NCI-H526 treated with DMSO at 0.1 percent for 48 hours (cell line): ENCODE measurements at regions not wholly inside any gene's neighbourhood (a gene's known extent, or its start where the extent isn't known, plus 50 kb on each side); places are given as distances from the start of the nearest gene placed in this dataset.

Experiments used
- DNase-seq: peaks from one replicate; lab custom pipeline; 2025; lab: John Stamatoyannopoulos, UW

GRCh38 chr17:33352526-33352925, 59.4 kb upstream of the ASIC2 start:
- no peak for DNase-seq

GRCh38 chr17:33356266-33356665, 63.2 kb upstream of the ASIC2 start:
- no peak for DNase-seq

DNA sequence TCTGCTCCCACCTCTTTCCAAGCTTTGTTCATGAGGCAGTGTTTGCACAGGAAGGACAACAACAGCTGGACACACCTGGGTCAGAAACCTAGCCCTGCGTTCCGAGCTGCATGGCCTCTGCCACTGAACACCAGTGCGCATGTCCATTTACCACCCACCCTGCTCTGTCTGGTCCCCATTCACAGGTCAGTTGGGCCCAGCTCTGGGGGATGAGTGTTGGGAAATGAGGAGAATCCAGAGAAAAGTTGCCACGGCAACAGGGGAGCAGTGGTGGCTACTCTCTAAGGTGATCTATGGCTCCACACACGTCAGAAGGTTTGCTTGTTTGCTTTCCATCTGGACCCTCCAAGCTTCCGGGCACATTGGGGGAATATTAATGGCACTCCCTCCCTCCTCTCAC, 70.4 kb upstream of the ASIC2 start:
- DNase-seq, result no peak

GRCh38 chr17:33366960-33367359, 73.9 kb upstream of the ASIC2 start:
- no peak for DNase-seq

DNA sequence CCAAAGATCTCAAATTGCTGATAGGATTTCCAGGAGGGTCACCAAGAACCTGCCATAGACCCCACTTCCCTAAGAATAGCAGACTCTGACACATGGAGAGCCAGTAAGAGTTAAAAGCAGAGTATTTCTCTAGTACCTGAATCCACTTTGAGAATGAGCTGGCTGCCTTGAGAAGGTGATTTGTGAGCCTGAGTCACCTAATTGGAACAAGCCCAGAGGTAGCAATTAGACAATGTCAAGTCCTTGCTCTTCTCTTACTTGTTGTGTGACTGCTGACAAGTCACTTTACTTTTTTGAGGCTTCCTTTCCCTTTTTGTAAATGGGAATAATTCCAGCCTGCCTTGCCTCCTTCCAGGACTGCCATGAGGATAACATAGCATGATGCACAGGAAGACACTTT, 76.1 kb upstream of the ASIC2 start:
- no peak for DNase-seq

DNA sequence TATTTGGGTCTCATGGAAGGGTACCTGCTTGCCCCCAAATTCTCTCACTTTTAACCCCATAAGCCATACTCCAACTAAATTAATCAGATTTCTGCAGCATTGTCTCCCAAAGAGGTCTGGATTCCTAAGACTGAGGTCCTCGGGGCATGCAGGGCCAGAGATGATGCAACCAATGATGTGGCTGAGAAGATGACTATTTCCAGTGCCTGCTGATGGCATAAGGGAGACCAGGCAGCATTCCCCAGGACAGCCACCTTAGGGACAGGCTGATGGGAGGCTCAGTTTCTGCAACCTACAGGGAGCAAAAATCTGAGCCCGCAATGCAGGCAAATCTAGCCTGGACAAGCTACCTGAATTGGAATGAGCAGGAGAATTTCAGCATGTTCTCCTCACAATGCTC, 76.8 kb upstream of the ASIC2 start:
- DNase-seq, result no peak

GRCh38 chr17:33370401-33370800, 77.3 kb upstream of the ASIC2 start:
- DNase-seq, result no peak

GRCh38 chr17:33371377-33371776, 78.3 kb upstream of the ASIC2 start:
- DNase-seq, result no peak

DNA sequence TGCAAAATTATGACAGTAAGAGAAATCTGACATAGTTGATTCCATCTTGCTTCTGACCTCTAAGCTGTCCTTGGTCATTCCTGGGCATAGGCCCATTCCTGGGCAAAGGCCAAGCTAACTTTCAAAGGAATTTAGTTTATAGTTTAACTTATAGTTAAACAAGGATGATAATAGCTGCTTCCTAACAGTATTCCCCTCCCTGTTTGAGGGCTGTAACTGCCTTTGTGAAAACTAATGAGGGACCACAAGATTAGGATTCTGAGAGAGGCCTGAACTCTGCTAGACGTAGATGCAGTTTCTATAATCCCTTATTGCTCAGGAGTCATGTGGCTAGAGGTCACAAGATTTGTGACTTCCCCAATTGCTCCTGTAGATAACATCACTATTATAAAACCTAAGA, 80.2 kb upstream of the ASIC2 start:
- DNase-seq, result no peak

DNA sequence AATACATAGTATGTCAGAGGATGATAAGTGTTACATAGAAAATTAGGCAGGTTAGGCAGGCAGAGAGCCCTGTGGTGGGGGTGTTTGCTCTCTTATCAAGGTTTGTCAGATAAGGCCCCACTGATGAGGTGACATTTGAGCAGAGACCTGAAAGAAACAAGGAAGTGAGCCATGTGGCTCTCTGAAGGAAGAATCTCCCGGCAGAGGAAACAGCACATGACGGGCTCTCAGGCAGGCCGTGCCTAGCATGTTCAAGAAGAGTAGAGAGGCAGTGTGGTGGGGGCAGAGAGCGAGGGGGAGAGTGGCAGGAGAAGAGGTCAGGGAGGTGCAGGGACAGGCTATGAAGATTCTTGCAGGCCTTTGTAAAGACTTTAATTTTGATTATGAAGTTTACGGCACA, 82.0 kb upstream of the ASIC2 start:
- no peak for DNase-seq

DNA sequence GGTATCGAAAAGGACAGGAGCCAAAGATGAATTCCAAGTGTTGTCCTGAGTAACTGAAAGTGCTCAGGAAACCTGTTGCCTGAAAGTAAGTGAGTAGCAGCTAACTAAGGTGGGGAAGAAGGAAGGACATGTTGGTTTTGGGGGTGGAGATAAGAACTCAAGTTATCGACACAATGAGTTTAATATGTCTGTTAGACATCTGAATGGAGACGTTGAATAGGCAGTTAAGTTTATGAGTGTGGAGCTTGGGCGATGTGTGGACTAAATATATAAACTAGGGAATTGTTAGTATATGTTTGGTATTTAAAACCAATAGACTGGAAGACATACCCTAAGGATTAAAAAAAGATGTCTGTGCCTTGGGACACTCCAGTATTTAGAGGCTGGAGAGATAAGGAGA, 82.7 kb upstream of the ASIC2 start:
- no peak for DNase-seq

DNA sequence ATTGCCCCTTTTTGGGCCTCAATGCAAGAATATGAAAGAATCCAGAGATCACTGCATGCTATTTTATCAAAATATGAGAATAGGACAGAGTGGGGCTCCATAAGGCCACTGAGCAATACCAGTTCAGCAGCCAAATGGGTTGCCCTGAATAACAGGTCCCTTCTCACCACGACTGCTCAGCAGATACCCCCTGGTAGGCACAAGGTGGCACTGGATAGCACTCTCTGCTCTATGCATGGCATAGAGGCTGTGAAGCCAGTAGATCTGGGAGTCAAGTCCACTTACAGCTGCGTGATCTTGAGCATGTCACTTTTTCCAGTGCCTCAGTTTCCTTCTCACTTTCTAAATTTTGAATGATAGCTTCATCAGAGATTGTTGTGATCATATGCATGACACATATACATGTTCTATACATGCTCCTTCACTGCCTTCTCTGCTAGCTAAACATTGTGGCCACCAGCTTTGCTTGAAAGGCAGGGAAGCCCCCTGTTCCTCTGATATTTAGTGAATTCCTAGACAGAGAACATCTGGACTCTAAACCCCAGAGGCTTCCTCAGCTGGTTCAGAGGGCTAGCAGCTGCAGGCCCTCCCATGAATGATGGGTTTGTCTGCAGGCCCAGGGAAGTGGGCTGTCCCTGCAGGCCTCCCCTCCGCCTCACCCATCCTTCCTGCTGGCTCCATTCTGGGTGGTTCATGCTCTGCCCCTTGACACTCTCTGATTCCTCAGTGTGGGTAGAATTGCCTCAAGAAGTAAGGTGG, 84.9 kb upstream of the ASIC2 start:
- DNase-seq, result no peak

- no peak for DNase-seq
Observed at GRCh38 chr17:33381201-33381600, 88.1 kb upstream of the ASIC2 start.

DNA sequence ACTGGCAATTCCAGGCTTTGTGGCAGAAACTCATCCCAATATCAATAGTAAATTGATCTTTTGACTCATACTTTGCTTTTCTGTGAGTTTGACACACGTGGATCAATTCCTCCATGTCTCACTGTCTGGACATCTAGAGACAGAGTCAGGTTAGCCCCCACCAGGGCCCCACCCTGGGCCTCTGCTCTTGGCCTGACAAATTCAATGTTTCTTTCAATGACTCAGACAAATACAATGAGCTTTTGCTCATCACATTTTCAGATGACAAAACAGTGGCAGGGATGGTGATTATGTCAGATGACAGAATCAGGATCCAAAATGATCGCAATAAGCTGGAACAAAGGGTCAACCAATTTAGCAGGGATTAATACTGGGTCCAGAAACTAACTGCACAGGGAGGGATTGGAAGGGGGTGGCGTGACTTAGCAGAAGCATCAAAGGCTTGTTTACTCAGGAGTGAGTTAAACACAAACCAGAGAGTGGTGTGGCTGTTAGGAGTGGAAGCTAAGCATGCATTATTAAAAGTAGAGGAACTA, 90.5 kb upstream of the ASIC2 start:
- DNase-seq, result no peak

DNA sequence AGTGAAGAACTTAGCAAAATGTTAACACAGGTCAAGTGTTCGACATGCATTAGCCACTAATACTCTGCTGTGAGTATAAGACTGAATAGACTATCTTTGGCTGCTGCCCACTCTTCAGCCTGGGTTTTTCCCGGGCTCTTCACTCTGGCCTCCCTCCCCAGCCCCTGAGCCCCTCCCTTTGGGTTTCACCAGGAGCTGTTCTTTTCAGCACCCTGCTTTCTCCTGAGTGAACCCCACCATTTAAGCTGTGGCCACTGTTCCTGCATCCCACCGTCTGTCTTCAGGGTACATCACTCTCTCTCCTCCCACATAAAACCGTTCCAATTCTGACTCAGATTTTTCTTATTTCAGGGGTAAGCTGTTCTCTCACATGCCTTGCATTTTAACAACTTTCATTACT, 92.0 kb upstream of the ASIC2 start:
- no peak for DNase-seq

DNA sequence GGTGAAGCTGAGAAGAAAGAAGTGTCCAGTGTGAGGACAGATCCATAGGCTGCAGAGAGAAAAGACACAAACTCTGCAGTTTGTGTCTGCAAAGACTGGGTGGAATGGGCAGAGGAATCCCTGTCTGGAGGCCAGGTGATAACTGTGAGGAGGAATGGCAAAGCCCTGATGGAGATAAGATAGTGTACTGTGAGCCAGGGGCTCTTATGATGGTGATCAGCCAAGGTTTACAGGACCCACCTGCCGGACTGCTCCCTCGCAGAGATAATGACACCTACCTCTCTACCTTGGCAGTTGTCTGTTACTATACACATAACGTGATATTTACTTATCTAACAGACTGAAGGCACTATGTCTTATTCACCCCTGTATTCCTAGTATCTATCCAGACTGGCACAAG, 92.6 kb upstream of the ASIC2 start:
- no peak for DNase-seq

DNA sequence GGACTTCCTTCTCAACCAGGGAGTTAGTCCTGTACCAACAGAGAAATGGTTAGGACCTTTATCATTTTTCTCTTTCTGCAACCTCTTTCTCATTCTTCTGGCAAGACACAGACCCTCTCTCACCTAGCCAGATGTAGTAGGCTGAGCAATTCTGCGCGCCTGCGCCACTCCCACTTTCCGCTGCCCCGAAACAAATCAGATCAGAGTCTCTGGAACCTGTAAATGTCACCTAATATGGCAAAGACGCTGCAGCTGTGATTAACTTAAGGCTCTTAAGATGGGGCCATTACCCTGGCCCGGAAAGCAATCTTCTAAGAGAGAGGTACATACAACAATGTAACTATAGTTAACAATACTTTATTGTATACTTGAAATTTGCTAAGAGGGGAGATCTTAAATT, 94.3 kb upstream of the ASIC2 start:
- DNase-seq, result no peak

DNA sequence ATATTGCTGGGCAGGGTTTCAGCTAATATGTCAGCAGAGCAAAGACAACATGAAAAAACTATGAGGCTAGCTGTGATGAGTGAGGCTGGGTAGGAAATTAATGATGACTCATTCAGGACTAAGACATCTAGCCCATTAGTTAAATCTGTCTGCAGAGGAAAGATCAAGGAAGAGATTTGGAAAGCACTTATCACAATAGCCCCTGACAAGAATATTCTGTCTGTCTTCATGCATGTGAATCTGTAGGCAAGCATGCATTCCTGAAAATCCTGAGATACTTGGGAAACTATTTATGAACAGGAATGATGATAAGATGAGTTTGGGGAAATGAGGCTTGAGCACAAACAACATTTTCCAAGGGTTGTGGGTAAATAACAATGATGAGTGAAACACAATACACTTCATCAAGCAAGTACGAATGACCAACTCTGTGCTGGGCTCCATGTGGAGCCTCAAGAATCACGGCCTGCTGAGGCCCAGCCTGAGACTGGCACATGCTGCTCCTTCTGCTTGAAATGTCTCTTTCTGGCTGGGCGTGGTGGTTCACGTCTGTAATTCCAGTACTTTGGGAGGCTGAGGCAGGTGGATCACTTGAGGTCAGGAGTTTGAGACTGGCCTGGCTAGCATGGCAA, 96.5 kb upstream of the ASIC2 start:
- DNase-seq, result no peak

- DNase-seq, result no peak
Observed at GRCh38 chr17:33390479-33391176, 97.5 kb upstream of the ASIC2 start.

GRCh38 chr17:33396818-33397217, 103.7 kb upstream of the ASIC2 start:
- no peak for DNase-seq

DNA sequence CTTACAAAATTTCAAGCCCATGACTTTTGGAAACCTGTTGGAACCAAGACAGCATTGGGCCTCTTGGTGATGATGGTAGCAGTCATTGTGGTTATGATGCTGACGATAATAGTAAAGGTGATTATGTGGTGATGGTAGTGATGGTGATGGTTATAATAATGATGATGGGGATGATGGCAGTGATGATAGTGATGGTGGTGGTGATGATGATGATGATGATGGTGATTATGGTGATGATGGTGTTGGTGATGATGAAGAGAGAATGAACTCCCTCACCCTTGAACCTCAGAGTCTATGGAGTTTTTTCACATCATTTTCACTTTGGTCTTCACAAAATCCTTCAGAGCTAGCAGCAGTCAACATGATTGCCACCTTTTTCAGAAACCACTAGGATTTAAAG, 105.3 kb upstream of the ASIC2 start:
- DNase-seq, result no peak

DNA sequence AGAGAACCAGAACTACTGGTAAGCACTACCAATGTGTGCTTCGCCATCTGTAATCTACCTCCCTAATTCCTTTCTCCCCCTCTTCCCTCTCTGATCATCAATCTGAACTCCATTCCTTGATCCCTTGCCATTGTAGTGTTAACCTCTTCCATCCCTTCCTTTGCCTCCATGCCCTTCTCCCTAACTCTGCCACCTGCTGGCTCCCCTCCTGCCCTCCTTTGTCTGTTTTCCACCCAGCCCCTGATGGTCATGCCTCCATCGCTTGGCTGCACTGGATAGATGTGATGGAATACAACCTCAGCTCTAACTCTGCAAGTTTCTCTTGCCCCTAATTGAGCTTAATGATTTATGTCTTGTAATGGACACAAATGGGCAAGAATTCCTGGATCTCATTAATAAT, 108.2 kb upstream of the ASIC2 start:
- no peak for DNase-seq

GRCh38 chr17:33403194-33403593, 110.1 kb upstream of the ASIC2 start:
- DNase-seq, result no peak
